T-cell (primary cell): ENCODE measurements at regions not wholly inside any gene's neighbourhood (a gene's known extent, or its start where the extent isn't known, plus 50 kb on each side); places are given as distances from the start of the nearest gene placed in this dataset.
"Not testable (repeated sequence)": the region's sequence is repeated elsewhere in the genome, so short reads cannot be mapped to it uniquely, and the experiment has no call there.

Experiments used
- ATAC-seq, 4 experiments: fragments of 200-7000 bp in 3 of 4; fragments of 150-1000 bp in 1 of 4; cut with Tn5 transposase; replicated peaks in 1 of 4; 1 replicate in 3 of 4; 2 replicates in 1 of 4; pipeline ENCODE4 v1.10.0; 2021; ENCODE audit warnings: moderate library complexity in 3 of 4, mild to moderate bottlenecking in 2 of 4, moderate number of reproducible peaks in 1 of 4
- CTCF ChIA-PET, 2 donors: fragments of 300-600 bp; sonication (Branson Sonifier 250); formaldehyde crosslinking; loops; one replicate each; lab custom pipeline; 2022; ENCODE audit warnings: antibody characterized with exemption in 2 of 2; lab: Charles Lee
- POLR2A ChIA-PET, 2 donors: fragments of 300-600 bp; sonication (Branson Sonifier 250); formaldehyde crosslinking; loops; one replicate each; lab custom pipeline; 2022; ENCODE audit warnings: antibody characterized with exemption in 2 of 2; lab: Charles Lee
- DNase-seq, 35 experiments: peaks; one replicate each; pipeline versions ENCODE4 v3.0.0 to v3.0.0-alpha.2; 2013 to 2023
- H3K27ac ChIP-seq: one replicate; pipeline ENCODE4 v1.5.1; 2013; ENCODE audit warnings: low read length
- H3K27me3 ChIP-seq, 2 experiments: replicated peaks in 1 of 2; 1 replicate in 1 of 2; 2 replicates in 1 of 2; pipeline versions ENCODE4 v1.6.1 to v1.7.0; 2013; ENCODE audit warnings: low read length in 1 of 2, mixed read lengths in 1 of 2; ENCODE audit not compliant: control insufficient read depth in 2 of 2, insufficient read depth in 2 of 2; ENCODE audit errors: extremely low read depth in 1 of 2
- H3K36me3 ChIP-seq, 2 donors: 1 replicate in 1 of 2; 2 replicates in 1 of 2; pipeline versions ENCODE4 v1.6.1 to v1.7.0; 2013; ENCODE audit warnings: low read length in 1 of 2; ENCODE audit not compliant: control insufficient read depth in 2 of 2, insufficient read depth in 1 of 2; ENCODE audit errors: extremely low read depth in 1 of 2
- H3K4me1 ChIP-seq, 2 experiments: 1 replicate in 1 of 2; 2 replicates in 1 of 2; pipeline versions ENCODE4 v1.6.1 to v1.7.0; 2013; ENCODE audit warnings: low read length in 2 of 2, mixed read lengths in 1 of 2; ENCODE audit not compliant: insufficient read depth in 2 of 2, control insufficient read depth in 1 of 2; ENCODE audit errors: extremely low read depth in 1 of 2
- H3K4me3 ChIP-seq, 2 donors: 1 replicate in 1 of 2; 2 replicates in 1 of 2; pipeline versions ENCODE4 v1.5.1 to v1.7.0; 2013; ENCODE audit warnings: mild to moderate bottlenecking in 2 of 2, low read length in 1 of 2, moderate library complexity in 1 of 2; ENCODE audit not compliant: control insufficient read depth in 1 of 2; ENCODE audit errors: extremely low read depth in 1 of 2
- H3K9me3 ChIP-seq: 2 replicates; pipeline ENCODE4 v1.7.0; 2013
- H3K27ac Mint-ChIP-seq, 2 donors: one replicate each; pipeline ENCODE4 v1.8.0; 2020 to 2021; ENCODE audit warnings: mild to moderate bottlenecking in 2 of 2, mixed read lengths in 2 of 2
- H3K27me3 Mint-ChIP-seq, 2 donors: one replicate each; pipeline ENCODE4 v1.8.0; 2021 to 2022; ENCODE audit warnings: mixed read lengths in 2 of 2
- H3K36me3 Mint-ChIP-seq: one replicate; pipeline ENCODE4 v1.8.0; 2021; ENCODE audit warnings: mixed read lengths
- H3K4me1 Mint-ChIP-seq, 3 donors: one replicate each; pipeline ENCODE4 v1.8.0; 2020 to 2022; ENCODE audit warnings: mixed read lengths in 3 of 3, mild to moderate bottlenecking in 1 of 3
- H3K4me3 Mint-ChIP-seq, 3 donors: one replicate each; pipeline ENCODE4 v1.8.0; 2020 to 2022; ENCODE audit warnings: mild to moderate bottlenecking in 3 of 3, mixed read lengths in 3 of 3, moderate library complexity in 3 of 3
- H3K9me3 Mint-ChIP-seq, 3 donors: one replicate each; pipeline ENCODE4 v1.8.0; 2020 to 2022; ENCODE audit warnings: mixed read lengths in 3 of 3
- WGBS: methylation state at CpG from one replicate; pipeline ENCODE4 v1.1.5; 2013; ENCODE audit warnings: missing lambda C conversion rate; ENCODE audit not compliant: insufficient coverage; 5-methylcytosine and 5-hydroxymethylcytosine counted together

- no peaks in the 10 kb centered on the region for H3K9me3 ChIP-seq
- POLR2A ChIA-PET: no interaction called here
These were observed 65.9 kb upstream of the PRKG1 start for GRCh38 chr10:51008346-51008745.

GRCh38 chr10:51010977-51011376 lies 63.3 kb upstream of the PRKG1 start:
- H3K9me3 ChIP-seq: no peaks in the 10 kb centered on the region
- Mint-ChIP-seq H3K9me3 (no peaks in the 10 kb centered on the region), H3K27me3 (peaks cover 8 to 16% of the 10 kb centered on the region in 2 donors), H3K4me1 (peaks cover 0 to 9% (median 7%) of the 10 kb centered on the region in 3 donors), H3K27ac (no peak overlapping the region), H3K4me3 (no peak overlapping the region), H3K36me3 (no peaks in the 10 kb centered on the region)
- peaks cover 0 to 4% of the 10 kb centered on the region in 2 experiments for H3K4me1 ChIP-seq
- DNase-seq: peak in 1 of 35 experiments; percentile 51
- no peak overlapping the region for H3K27ac ChIP-seq
- H3K36me3 ChIP-seq: no peaks in the 10 kb centered on the region
- ATAC-seq: no peak
- H3K4me3 ChIP-seq: no peak overlapping the region
- peaks cover 0 to 3% of the 10 kb centered on the region in 2 experiments for H3K27me3 ChIP-seq
- WGBS: no CpG with 5 or more reads among the region's 2 CpGs
- POLR2A ChIA-PET: no interaction called here
- CTCF ChIA-PET: no interaction called here

More at GRCh38 chr10:51008346-51008745, 65.9 kb upstream of the PRKG1 start:
- Histone ChIP-seq H3K4me1 (no peaks in the 10 kb centered on the region), H3K36me3 (no peaks in the 10 kb centered on the region), H3K27ac (no peak overlapping the region), H3K4me3 (no peak overlapping the region), H3K27me3 (peaks cover 0 to 3% of the 10 kb centered on the region in 2 experiments)
- Mint-ChIP-seq H3K9me3 (no peaks in the 10 kb centered on the region), H3K4me3 (no peak overlapping the region), H3K36me3 (no peaks in the 10 kb centered on the region), H3K27ac (no peak overlapping the region), H3K27me3 (peaks cover 9 to 16% of the 10 kb centered on the region in 2 donors), H3K4me1 (no peaks in the 10 kb centered on the region)
- ATAC-seq: no peak
- CTCF ChIA-PET: interaction anchor here (0.6 to 0.7 kb wide), 2 partner anchors 126 to 1208 kb away, joined by 3 read pairs; no protein-coding TSS in a partner anchor
- no peak for DNase-seq
- no CpG with 5 or more reads among the region's 3 CpGs for WGBS

GRCh38 chr10:51012073-51012472 lies 62.2 kb upstream of the PRKG1 start:
- CTCF ChIA-PET: no interaction called here
- peaks cover 0 to 4% of the 10 kb centered on the region in 2 experiments for H3K4me1 ChIP-seq

GRCh38 chr10:51014680-51015389 lies 59.5 kb upstream of the PRKG1 start:
- peaks cover 4 to 13% of the 10 kb centered on the region in 2 donors for H3K27me3 Mint-ChIP-seq
- H3K4me3 ChIP-seq: no peak overlapping the region
- no peaks in the 10 kb centered on the region for H3K36me3 Mint-ChIP-seq
- WGBS: 11% methylated on average over 1 of the region's 4 CpGs
- no peak for DNase-seq
- no peaks in the 10 kb centered on the region for H3K9me3 Mint-ChIP-seq
- CTCF ChIA-PET: interaction anchor here in 1 of 2 donors (1.3 kb wide), 1 partner anchor 523 kb away, joined by 4 read pairs; no protein-coding TSS in a partner anchor
- H3K27ac ChIP-seq: no peak overlapping the region
- ATAC-seq: no peak
- H3K9me3 ChIP-seq: no peaks in the 10 kb centered on the region
- no peaks in the 10 kb centered on the region for H3K36me3 ChIP-seq
- peaks cover 0 to 4% of the 10 kb centered on the region in 2 experiments for H3K4me1 ChIP-seq
- POLR2A ChIA-PET: no interaction called here
- no peak overlapping the region for H3K27ac Mint-ChIP-seq
- H3K4me3 Mint-ChIP-seq: no peak overlapping the region
- H3K27me3 ChIP-seq: peaks cover 0 to 3% of the 10 kb centered on the region in 2 experiments
- peaks cover 0 to 9% (median 7%) of the 10 kb centered on the region in 3 donors for H3K4me1 Mint-ChIP-seq

More at GRCh38 chr10:51012073-51012472, 62.2 kb upstream of the PRKG1 start:
- H3K4me3 ChIP-seq: no peak overlapping the region
- Mint-ChIP-seq H3K4me1 (peaks cover 0 to 9% (median 7%) of the 10 kb centered on the region in 3 donors), H3K4me3 (no peak overlapping the region), H3K27ac (no peak overlapping the region), H3K9me3 (no peaks in the 10 kb centered on the region), H3K27me3 (peaks cover 8 to 16% of the 10 kb centered on the region in 2 donors), H3K36me3 (no peaks in the 10 kb centered on the region)
- peaks cover 0 to 3% of the 10 kb centered on the region in 2 experiments for H3K27me3 ChIP-seq
- H3K27ac ChIP-seq: no peak overlapping the region
- DNase-seq: no peak
- no peaks in the 10 kb centered on the region for H3K36me3 ChIP-seq
- POLR2A ChIA-PET: no interaction called here
- 83% methylated on average over 1 of the region's 2 CpGs for WGBS
- H3K9me3 ChIP-seq: no peaks in the 10 kb centered on the region
- no peak for ATAC-seq

GRCh38 chr10:51015390-51015754 lies 58.9 kb upstream of the PRKG1 start:
- H3K36me3 Mint-ChIP-seq, H3K27ac ChIP-seq, H3K36me3 ChIP-seq, DNase-seq, H3K27me3 ChIP-seq, H3K4me3 ChIP-seq, H3K4me1 ChIP-seq, H3K4me3 Mint-ChIP-seq, H3K27ac Mint-ChIP-seq, ATAC-seq, POLR2A ChIA-PET, H3K4me1 Mint-ChIP-seq, H3K9me3 ChIP-seq, H3K9me3 Mint-ChIP-seq: not testable (repeated sequence)
- CTCF ChIA-PET: interaction anchor here in 1 of 2 donors (1.3 kb wide), 1 partner anchor 523 kb away, joined by 4 read pairs; no protein-coding TSS in a partner anchor
- peaks cover 3 to 13% of the 10 kb centered on the region in 2 donors for H3K27me3 Mint-ChIP-seq

GRCh38 chr10:51020200-51020599 lies 54.1 kb upstream of the PRKG1 start:
- H3K4me1 ChIP-seq: no peaks in the 10 kb centered on the region
- H3K27me3 ChIP-seq: no peaks in the 10 kb centered on the region
- no peak overlapping the region for H3K27ac ChIP-seq
- Mint-ChIP-seq H3K4me1 (peaks cover 0 to 3% (median 1%) of the 10 kb centered on the region in 3 donors), H3K27ac (no peak overlapping the region), H3K27me3 (no peaks in the 10 kb centered on the region), H3K9me3 (no peaks in the 10 kb centered on the region), H3K4me3 (no peak overlapping the region), H3K36me3 (no peaks in the 10 kb centered on the region)
- no peaks in the 10 kb centered on the region for H3K36me3 ChIP-seq
- no peak overlapping the region for H3K4me3 ChIP-seq
- ATAC-seq (no peak), DNase-seq (no peak)
- WGBS: 92% methylated on average over 4 of the region's 5 CpGs
- ChIA-PET POLR2A (no interaction called here), CTCF (interaction anchor here in 1 of 2 donors (0.5 kb wide), 1 partner anchor 406 kb away, joined by 3 read pairs; no protein-coding TSS in a partner anchor)
- H3K9me3 ChIP-seq: no peaks in the 10 kb centered on the region
